ENCODE measurements at regions not wholly inside any gene's neighbourhood (a gene's known extent, or its start where the extent isn't known, plus 50 kb on each side); places are given as distances from the start of the nearest gene placed in this dataset.

GRCh38 chr4:157444014-157444413 is 223.5 kb downstream of the GRIA2 start:
- Mint-ChIP-seq H3K4me3 (no peak overlapping the region), H3K4me1 (no peaks in the 10 kb centered on the region), H3K9me3 (ENCODE audit: insufficient read depth) (no peaks in the 10 kb centered on the region), H3K27ac (no peak overlapping the region), H3K27me3 (no peaks in the 10 kb centered on the region)
- Histone ChIP-seq H3K9ac (ENCODE audit: low read length) (no peak overlapping the region), H3K4me1 (ENCODE audit: control insufficient read depth in 2 of 2, insufficient read depth in 2 of 2, low read length in 2 of 2) (no peaks in the 10 kb centered on the region), H2AFZ (ENCODE audit: insufficient read depth, low read depth, low read length, poor library complexity, severe bottlenecking) (no peak overlapping the region), H3K27me3 (replicated peaks in 1 of 4; ENCODE audit: control extremely low read depth in 1 of 4, control insufficient read depth in 3 of 4, insufficient read depth in 4 of 4, low read length in 3 of 4) (no peaks in the 10 kb centered on the region), H3K27ac (ENCODE audit: low read length in 2 of 2) (no peak overlapping the region), H3K4me2 (replicated peaks; ENCODE audit: low read depth, low read length, poor library complexity, severe bottlenecking) (no peak overlapping the region), H3K4me3 (ENCODE audit: control extremely low read depth in 1 of 5, extremely low read depth in 1 of 5, insufficient read depth in 1 of 5, low read depth in 2 of 5, low read length in 4 of 5) (no peak overlapping the region), H4K20me1 (ENCODE audit: control insufficient read depth, insufficient read depth, low read length, poor library complexity, severe bottlenecking) (no peaks in the 10 kb centered on the region), H3K9me3 (ENCODE audit: control extremely low read depth in 1 of 3, control insufficient read depth in 2 of 3, insufficient read depth in 1 of 3, low read length in 2 of 3) (peaks cover 0 to 15% (median 0%) of the 10 kb centered on the region in 3 donors), H3K79me2 (ENCODE audit: control insufficient read depth, insufficient read depth, low read length) (no peaks in the 10 kb centered on the region), H3K36me3 (replicated peaks in 1 of 2; ENCODE audit: control extremely low read depth in 1 of 2, control insufficient read depth in 1 of 2, extremely low read depth in 1 of 2, insufficient read depth in 2 of 2, low read length in 1 of 2) (no peaks in the 10 kb centered on the region)
- 98% methylated on average over 9 of the region's 9 CpGs for WGBS (ENCODE audit: insufficient coverage)
- ATAC-seq (ENCODE audit: low read depth) (no peak), DNase-seq (no peak)
- ChIA-PET CTCF (no interaction called here), POLR2A (no interaction called here)
- TF ChIP-seq, protein P1, sequence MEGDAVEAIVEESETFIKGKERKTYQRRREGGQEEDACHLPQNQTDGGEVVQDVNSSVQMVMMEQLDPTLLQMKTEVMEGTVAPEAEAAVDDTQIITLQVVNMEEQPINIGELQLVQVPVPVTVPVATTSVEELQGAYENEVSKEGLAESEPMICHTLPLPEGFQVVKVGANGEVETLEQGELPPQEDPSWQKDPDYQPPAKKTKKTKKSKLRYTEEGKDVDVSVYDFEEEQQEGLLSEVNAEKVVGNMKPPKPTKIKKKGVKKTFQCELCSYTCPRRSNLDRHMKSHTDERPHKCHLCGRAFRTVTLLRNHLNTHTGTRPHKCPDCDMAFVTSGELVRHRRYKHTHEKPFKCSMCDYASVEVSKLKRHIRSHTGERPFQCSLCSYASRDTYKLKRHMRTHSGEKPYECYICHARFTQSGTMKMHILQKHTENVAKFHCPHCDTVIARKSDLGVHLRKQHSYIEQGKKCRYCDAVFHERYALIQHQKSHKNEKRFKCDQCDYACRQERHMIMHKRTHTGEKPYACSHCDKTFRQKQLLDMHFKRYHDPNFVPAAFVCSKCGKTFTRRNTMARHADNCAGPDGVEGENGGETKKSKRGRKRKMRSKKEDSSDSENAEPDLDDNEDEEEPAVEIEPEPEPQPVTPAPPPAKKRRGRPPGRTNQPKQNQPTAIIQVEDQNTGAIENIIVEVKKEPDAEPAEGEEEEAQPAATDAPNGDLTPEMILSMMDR (IDR thresholded peaks at IDR 0.05), result no peak
- no peak for TF ChIP-seq EZH2 (IDR thresholded peaks at IDR 0.05; ENCODE audit: borderline replicate concordance, insufficient read depth, low read depth, low read length, poor library complexity, severe bottlenecking)
- intact Hi-C loops (cut with micrococcal nuclease), result no loop called here

DNA sequence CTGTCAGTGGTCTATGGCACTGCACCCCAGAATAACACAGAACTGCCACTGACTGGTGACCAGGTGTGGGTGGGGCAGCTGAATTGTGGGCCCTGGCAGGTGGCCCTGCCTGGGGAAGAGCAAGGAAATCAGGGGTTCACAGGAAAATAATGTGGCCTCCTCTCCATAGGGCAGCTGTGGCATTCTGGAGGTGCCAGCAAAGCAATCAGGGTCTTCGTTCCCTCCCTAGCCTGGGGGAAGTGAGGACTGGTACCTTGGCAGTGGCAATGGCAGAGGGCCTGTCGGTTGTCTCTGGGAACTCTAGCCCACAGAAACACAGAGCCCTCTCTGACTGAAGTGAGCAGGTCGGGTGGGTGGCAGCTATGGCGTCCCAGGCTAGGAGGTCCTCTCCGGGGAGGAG is 223.0 kb downstream of the GRIA2 start:
- H3K9me3 Mint-ChIP-seq (ENCODE audit: insufficient read depth), result no peaks in the 10 kb centered on the region
- ChIA-PET POLR2A (no interaction called here), CTCF (no interaction called here)
- no peak overlapping the region for H3K27ac Mint-ChIP-seq
- H3K79me2 ChIP-seq (ENCODE audit: control insufficient read depth, insufficient read depth, low read length), result no peaks in the 10 kb centered on the region
- H3K4me1 Mint-ChIP-seq, result no peaks in the 10 kb centered on the region
- ATAC-seq (ENCODE audit: low read depth), result no peak
- H4K20me1 ChIP-seq (ENCODE audit: control insufficient read depth, insufficient read depth, low read length, poor library complexity, severe bottlenecking), result no peaks in the 10 kb centered on the region
- DNase-seq, result no peak
- WGBS (ENCODE audit: insufficient coverage), result 92% methylated on average over 5 of the region's 5 CpGs
- H3K27me3 ChIP-seq (replicated peaks in 1 of 4; ENCODE audit: control extremely low read depth in 1 of 4, control insufficient read depth in 3 of 4, insufficient read depth in 4 of 4, low read length in 3 of 4), result no peaks in the 10 kb centered on the region
- H3K4me3 ChIP-seq (ENCODE audit: control extremely low read depth in 1 of 5, extremely low read depth in 1 of 5, insufficient read depth in 1 of 5, low read depth in 2 of 5, low read length in 4 of 5), result no peak overlapping the region
- H2AFZ ChIP-seq (ENCODE audit: insufficient read depth, low read depth, low read length, poor library complexity, severe bottlenecking), result no peak overlapping the region
- no peak for TF ChIP-seq EZH2 (IDR thresholded peaks at IDR 0.05; ENCODE audit: borderline replicate concordance, insufficient read depth, low read depth, low read length, poor library complexity, severe bottlenecking)
- TF ChIP-seq, protein P1 (IDR thresholded peaks at IDR 0.05), result no peak
- H3K9ac ChIP-seq (ENCODE audit: low read length), result no peak overlapping the region
- intact Hi-C loops (cut with micrococcal nuclease), result no loop called here
- H3K27ac ChIP-seq (ENCODE audit: low read length in 2 of 2), result no peak overlapping the region
- H3K36me3 ChIP-seq (replicated peaks in 1 of 2; ENCODE audit: control extremely low read depth in 1 of 2, control insufficient read depth in 1 of 2, extremely low read depth in 1 of 2, insufficient read depth in 2 of 2, low read length in 1 of 2), result no peaks in the 10 kb centered on the region
- H3K4me3 Mint-ChIP-seq, result no peak overlapping the region
- no peak overlapping the region for H3K4me2 ChIP-seq (replicated peaks; ENCODE audit: low read depth, low read length, poor library complexity, severe bottlenecking)
- H3K4me1 ChIP-seq (ENCODE audit: control insufficient read depth in 2 of 2, insufficient read depth in 2 of 2, low read length in 2 of 2), result no peaks in the 10 kb centered on the region
- H3K9me3 ChIP-seq (ENCODE audit: control extremely low read depth in 1 of 3, control insufficient read depth in 2 of 3, insufficient read depth in 1 of 3, low read length in 2 of 3), result peaks cover 0 to 15% (median 0%) of the 10 kb centered on the region in 3 donors
- no peaks in the 10 kb centered on the region for H3K27me3 Mint-ChIP-seq

All from B cell (primary cell).